HUES6 (cell line): ENCODE measurements at regions not wholly inside any gene's neighbourhood (a gene's known extent, or its start where the extent isn't known, plus 50 kb on each side); places are given as distances from the start of the nearest gene placed in this dataset.

Source experiments
- H3K27ac ChIP-seq: 2 replicates; pipeline ENCODE4 v1.7.0; 2013; ENCODE audit warnings: low read depth, mild to moderate bottlenecking, low read length, inconsistent platforms
- H3K27me3 ChIP-seq: 2 replicates; pipeline ENCODE4 v1.6.1; 2013; ENCODE audit warnings: low read length; ENCODE audit not compliant: control insufficient read depth, insufficient read depth
- H3K36me3 ChIP-seq: 2 replicates; pipeline ENCODE4 v1.6.1; 2013; ENCODE audit warnings: low read length; ENCODE audit not compliant: control insufficient read depth, insufficient read depth
- H3K4me1 ChIP-seq: 2 replicates; pipeline ENCODE4 v1.6.1; 2013; ENCODE audit warnings: low read length; ENCODE audit not compliant: control insufficient read depth, insufficient read depth
- H3K4me3 ChIP-seq: 2 replicates; pipeline ENCODE4 v1.5.1; 2013; ENCODE audit warnings: low read depth, low read length
- H3K9ac ChIP-seq: one replicate; pipeline ENCODE4 v1.6.1; 2013; ENCODE audit warnings: mild to moderate bottlenecking, low read length
- H3K9me3 ChIP-seq: 2 replicates; pipeline ENCODE4 v1.6.1; 2013; ENCODE audit warnings: low read depth, low read length; ENCODE audit not compliant: control insufficient read depth, insufficient read depth

DNA sequence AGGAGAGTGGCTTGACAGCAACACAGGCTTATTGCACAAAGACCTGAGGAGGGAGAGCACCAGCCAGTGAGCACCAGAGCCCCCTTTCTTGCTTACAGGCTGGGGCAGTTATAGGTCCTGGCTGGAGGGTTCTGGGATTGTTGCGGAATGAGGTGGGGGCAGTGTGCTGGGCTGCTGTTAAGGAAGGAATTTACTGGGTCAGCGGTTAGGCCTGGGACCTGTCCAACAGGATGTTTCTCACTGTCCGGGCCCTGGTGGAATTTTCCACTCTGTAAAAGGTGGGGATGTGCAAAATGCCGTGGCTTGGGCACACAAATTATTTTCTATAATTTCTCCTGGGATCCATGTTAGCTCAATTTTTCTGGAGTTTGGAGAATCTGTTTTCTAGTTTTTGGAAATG, 757.3 kb downstream of the TYW1 start:
- H3K4me1 ChIP-seq = no peaks in the 10 kb centered on the region
- no peak overlapping the region for H3K4me3 ChIP-seq
- no peak overlapping the region for H3K27ac ChIP-seq
- no peaks in the 10 kb centered on the region for H3K36me3 ChIP-seq
- peaks cover 22% of the 10 kb centered on the region for H3K9me3 ChIP-seq
- no peaks in the 10 kb centered on the region for H3K27me3 ChIP-seq
- no peak overlapping the region for H3K9ac ChIP-seq

DNA sequence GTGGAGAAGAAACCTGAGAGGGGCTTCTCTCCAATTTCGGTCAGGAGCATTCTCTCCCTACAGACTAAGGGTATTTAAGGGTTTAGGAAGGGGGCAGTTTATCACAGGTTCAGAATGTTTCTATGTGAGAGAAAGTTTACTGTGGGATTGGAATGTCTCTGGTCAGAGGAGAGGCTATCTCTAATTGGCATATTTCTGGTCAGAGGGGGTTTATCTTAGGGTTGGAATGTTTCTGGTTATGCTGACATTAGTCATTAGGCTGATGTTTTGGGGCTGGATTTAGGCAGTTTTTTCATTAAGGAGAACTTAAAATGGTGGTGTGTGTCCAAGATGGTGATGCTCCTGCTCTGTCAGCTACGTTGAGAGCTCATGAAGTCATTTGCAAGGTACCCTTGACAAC, 758.0 kb downstream of the TYW1 start:
- H3K36me3 ChIP-seq = no peaks in the 10 kb centered on the region
- H3K9me3 ChIP-seq = peaks cover 14% of the 10 kb centered on the region; the same call in 1 of the 2 replicates
- H3K27ac ChIP-seq = no peak overlapping the region

DNA sequence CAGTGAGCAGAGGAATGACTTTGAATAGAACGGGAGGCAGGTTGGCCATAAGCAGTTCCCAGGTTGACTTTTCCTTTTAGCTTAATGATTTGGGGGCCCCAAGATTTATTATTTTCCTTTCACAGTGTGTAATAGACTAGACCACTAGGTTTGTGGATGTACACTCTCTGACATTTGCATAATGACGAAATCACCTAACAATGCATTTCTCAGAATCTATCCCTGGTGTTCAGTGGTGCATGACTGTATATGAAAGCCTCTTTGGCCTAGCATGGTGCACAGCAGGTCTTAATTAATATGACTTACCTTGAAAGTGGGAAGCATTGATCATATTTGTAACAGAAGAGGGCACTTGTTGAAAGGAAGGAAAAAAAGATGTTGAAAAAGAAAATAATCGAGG, 761.9 kb downstream of the TYW1 start:
- H3K36me3 ChIP-seq = no peaks in the 10 kb centered on the region
- 0 out of 2 replicates have a peak, but pooled peaks cover 7% of the 10 kb centered on the region for H3K9me3 ChIP-seq
- no peak overlapping the region for H3K4me3 ChIP-seq
- no peaks in the 10 kb centered on the region for H3K4me1 ChIP-seq
- no peak overlapping the region for H3K9ac ChIP-seq
- H3K27me3 ChIP-seq = no peaks in the 10 kb centered on the region
- H3K27ac ChIP-seq = no peak overlapping the region

More for the DNA sequence above, 758.0 kb downstream of the TYW1 start:
- Histone ChIP-seq H3K4me3 (no peak overlapping the region), H3K27me3 (no peaks in the 10 kb centered on the region), H3K9ac (no peak overlapping the region), H3K4me1 (no peaks in the 10 kb centered on the region)

DNA sequence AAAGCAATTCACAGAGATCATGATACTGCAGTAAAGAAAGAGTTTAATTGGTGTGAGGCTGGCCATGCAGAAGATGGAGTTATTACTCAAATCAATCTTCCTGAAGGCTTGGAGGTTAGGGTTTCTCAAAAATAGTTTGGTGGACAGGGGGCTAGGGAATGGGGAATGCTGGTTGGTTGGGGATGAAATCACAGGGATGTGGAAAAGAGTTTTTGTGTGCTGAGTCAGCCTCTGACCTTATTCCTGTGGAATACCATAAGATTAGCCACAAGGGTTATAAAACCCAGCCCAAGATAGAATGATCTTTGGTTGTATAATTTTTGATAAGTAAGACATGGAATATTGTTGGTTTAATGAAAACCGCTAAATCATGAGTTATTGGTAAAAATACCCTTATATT, 764.3 kb downstream of the TYW1 start:
- Histone ChIP-seq H3K36me3 (no peaks in the 10 kb centered on the region), H3K9me3 (no peaks in the 10 kb centered on the region), H3K4me1 (no peaks in the 10 kb centered on the region), H3K4me3 (no peak overlapping the region), H3K27ac (no peak overlapping the region), H3K27me3 (no peaks in the 10 kb centered on the region), H3K9ac (no peak overlapping the region)

DNA sequence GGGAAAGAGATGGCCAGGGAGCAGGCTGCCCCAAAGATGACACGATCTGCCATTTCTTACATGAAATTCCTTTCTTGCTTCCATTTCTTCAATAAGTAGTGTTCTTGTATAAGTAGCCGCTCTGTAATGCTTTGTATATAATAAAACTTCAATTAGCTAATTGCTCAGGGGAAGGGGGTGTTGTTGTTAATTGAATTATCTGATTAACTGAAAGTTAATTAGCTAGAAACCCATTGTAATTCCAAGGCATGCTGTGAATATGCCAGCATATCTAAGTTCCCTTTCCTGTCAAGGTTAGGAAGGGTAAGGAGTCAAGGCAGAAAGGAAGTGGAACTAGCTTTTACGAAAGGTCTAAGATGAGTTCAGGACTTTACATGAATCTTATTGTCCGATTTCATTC, 765.9 kb downstream of the TYW1 start:
- H3K36me3 ChIP-seq = no peaks in the 10 kb centered on the region
- peaks cover 8% of the 10 kb centered on the region for H3K9me3 ChIP-seq
- no peak overlapping the region for H3K4me3 ChIP-seq
- H3K27ac ChIP-seq = no peak overlapping the region
- H3K9ac ChIP-seq = no peak overlapping the region
- no peaks in the 10 kb centered on the region for H3K27me3 ChIP-seq
- H3K4me1 ChIP-seq = no peaks in the 10 kb centered on the region

DNA sequence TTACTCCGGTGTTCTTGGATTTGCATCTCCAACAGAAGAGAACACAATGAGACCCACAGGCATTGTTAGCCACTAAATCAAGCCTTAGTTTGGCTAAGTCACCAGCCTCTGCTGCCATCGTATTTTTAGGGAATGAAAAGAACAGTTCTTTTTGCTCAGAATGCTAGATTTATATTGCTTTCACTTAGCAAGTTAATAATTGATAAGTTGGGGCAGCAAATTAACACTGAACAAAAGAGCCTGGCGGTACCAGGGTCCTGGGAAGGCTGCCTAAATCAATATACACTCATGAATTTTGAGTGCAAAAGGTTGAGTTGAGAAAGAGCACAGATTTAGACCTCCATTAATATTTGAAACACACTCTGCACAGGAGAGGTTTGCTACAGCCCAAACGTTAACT, 767.7 kb downstream of the TYW1 start:
- H3K4me3 ChIP-seq = no peak overlapping the region
- no peaks in the 10 kb centered on the region for H3K36me3 ChIP-seq
- no peak overlapping the region for H3K27ac ChIP-seq
- no peak overlapping the region for H3K9ac ChIP-seq
- H3K27me3 ChIP-seq = no peaks in the 10 kb centered on the region
- H3K9me3 ChIP-seq = peaks cover 8% of the 10 kb centered on the region
- no peaks in the 10 kb centered on the region for H3K4me1 ChIP-seq

DNA sequence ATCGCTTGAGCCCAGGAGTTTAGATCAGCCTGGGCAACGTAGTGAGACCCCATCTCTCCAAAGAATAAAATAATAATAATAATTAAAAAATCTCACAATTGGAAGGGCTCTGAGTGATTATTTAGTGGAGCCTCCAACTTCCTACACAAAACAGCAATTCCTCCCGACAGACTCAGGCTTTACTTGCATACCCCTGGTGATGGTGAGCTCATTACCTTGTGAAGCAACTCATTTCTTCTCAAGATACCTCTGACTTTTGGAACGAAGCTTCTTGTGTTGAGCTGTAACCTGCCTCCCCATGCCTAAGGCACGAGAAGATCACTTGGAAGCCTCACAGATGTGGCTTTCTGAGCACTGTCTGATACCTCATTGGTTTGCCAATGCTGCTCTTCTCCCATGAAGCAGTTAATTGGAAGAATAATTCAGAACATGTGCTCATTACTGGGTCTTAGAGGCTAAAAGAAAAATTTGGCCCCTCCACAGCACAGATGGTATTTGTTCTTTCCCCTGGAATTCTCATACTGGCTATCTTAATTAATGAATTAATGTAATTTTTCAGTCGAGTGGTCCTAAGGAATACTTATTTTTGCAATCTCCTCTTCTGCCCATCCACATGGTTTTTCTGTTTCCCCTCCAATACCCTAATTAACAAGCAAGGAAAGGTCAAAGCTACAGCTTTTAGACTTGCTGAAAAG, 769.0 kb downstream of the TYW1 start:
- Histone ChIP-seq H3K9ac (no peak overlapping the region), H3K4me3 (no peak overlapping the region), H3K27ac (no peak overlapping the region), H3K27me3 (no peaks in the 10 kb centered on the region), H3K9me3 (peaks cover 8% of the 10 kb centered on the region), H3K36me3 (no peaks in the 10 kb centered on the region), H3K4me1 (no peaks in the 10 kb centered on the region)

DNA sequence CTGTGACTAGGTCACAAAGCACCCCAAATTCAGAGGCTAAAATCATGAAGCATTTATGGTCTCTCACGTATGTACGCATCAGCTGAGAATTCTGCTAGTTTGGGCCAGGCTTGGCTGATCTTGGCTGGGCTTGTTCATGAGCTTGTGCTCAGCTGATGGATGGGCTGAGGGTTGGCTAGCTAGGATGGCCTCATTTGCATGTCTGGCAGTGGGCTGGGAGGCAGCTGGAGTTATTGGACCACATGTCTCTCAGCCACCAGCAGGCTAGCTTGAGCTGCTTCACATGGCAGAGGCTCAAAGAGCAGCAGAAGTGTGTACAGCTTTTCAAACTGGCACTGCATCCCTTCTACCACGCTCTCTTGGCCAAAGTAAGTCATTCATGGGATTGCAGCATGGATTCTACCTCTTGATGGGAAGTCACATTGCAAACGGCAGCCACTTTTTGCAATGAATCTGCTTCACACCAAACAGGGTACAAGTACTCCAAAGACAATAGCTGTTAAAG, 770.3 kb downstream of the TYW1 start:
- Histone ChIP-seq H3K27me3 (no peaks in the 10 kb centered on the region; the same call in 1 of the 2 replicates), H3K9me3 (peaks cover 8% of the 10 kb centered on the region), H3K4me1 (no peaks in the 10 kb centered on the region), H3K36me3 (no peaks in the 10 kb centered on the region), H3K9ac (no peak overlapping the region), H3K27ac (no peak overlapping the region), H3K4me3 (no peak overlapping the region)

DNA sequence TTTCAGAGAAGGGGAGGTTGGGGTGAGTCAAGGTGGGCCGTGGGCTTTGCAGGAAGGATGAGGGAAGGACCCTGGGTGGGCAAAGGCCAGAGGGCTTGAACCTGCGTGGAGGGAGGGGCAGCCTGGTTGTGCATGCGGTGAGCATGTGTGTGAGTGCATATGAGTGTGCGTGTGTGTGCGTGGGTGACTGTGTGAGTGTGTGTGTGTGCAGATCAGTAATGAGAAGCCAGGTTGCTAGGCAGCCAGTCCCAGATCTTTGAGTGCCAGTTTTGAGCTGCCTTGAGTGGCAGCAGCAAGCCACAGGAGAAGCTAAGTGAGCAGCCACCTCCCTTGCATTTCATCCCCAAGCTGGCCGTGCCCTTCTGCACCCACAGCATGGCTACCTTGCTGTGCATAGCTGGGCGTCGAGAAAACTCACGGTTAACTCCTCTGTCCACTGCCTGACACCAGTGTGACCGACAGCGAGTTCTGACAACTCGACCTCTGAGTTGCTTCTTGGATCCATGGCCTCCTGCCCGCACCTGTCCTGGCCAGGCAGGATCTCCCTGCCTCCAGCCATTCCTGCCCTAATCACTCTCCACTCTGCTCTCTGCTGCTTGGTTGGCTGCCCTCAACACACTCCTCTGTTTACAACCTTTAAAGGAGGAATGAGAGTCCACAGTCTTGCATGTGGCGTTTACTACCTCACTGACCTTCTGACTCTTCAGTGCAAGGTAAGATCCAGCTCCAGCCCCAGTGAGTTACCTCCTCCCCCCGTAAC, 775.4 kb downstream of the TYW1 start:
- H3K27ac ChIP-seq = no peak overlapping the region
- H3K4me1 ChIP-seq = peaks cover 2% of the 10 kb centered on the region; the same call in 1 of the 2 replicates
- no peaks in the 10 kb centered on the region for H3K36me3 ChIP-seq
- H3K4me3 ChIP-seq = no peak overlapping the region
- H3K9me3 ChIP-seq = peaks cover 2% of the 10 kb centered on the region
- H3K9ac ChIP-seq = no peak overlapping the region
- H3K27me3 ChIP-seq = peaks cover 3% of the 10 kb centered on the region; the same call in 1 of the 2 replicates

DNA sequence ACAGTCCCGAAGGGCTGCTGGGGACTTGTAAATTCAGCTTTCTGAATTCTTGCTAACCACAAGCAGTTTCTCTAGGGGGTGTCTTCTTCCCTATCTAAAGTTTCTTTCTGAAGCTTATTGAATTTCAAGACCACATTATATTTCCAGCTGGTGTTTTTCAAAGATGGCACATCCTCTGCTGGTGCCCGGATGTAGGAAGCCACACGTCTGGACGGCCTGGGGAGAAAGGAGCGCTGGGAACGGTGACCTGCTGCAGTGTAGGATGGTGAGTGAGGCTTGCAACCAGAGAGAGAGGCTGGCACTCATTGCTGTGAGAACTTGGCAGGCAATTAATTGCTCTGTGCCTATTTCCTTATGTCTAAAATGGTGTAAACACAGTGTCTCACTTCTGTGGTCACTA, 776.4 kb downstream of the TYW1 start:
- peaks cover 3% of the 10 kb centered on the region; the same call in 1 of the 2 replicates for H3K4me1 ChIP-seq
- H3K9ac ChIP-seq = no peak overlapping the region
- H3K27me3 ChIP-seq = peaks cover 3% of the 10 kb centered on the region; the same call in 1 of the 2 replicates
- no peaks in the 10 kb centered on the region for H3K36me3 ChIP-seq
- no peak overlapping the region for H3K27ac ChIP-seq
- H3K4me3 ChIP-seq = no peak overlapping the region
- H3K9me3 ChIP-seq = no peaks in the 10 kb centered on the region

DNA sequence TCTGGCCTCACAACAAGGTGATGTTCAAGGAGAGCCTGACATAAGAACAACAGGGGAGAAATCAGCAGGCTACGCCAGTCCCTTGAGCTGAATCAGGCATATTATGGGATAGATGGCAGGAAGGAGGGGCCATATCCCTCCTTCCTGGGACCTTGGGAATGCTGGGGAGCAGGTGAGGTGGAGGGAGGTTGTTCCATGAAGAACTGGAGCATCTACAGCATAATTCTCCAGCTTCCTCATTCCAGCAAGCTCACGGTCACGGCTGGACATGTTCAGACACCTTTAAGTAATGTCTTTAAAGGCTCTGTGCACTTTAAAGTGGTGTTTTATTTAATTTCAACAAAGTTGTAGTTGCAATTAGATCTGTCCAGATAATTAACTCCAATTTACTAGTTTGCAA, 780.5 kb downstream of the TYW1 start:
- Histone ChIP-seq H3K9me3 (no peaks in the 10 kb centered on the region), H3K9ac (no peak overlapping the region), H3K36me3 (no peaks in the 10 kb centered on the region), H3K4me1 (peaks cover 3% of the 10 kb centered on the region; the same call in 1 of the 2 replicates), H3K27me3 (peaks cover 3% of the 10 kb centered on the region; the same call in 1 of the 2 replicates), H3K4me3 (no peak overlapping the region), H3K27ac (no peak overlapping the region)
